Kidney epithelial cell (primary cell): ENCODE measurements at regions not wholly inside any gene's neighbourhood (a gene's known extent, or its start where the extent isn't known, plus 50 kb on each side); places are given as distances from the start of the nearest gene placed in this dataset.

Source experiments
- DNase-seq: peaks from one replicate; pipeline ENCODE4 v3.0.0-alpha.2; 2010; ENCODE audit warnings: low read depth
- H3K27me3 ChIP-seq: 2 replicates; pipeline ENCODE4 v1.6.0; 2011; ENCODE audit warnings: low read length; ENCODE audit not compliant: control insufficient read depth, insufficient read depth
- H3K36me3 ChIP-seq: 2 replicates; pipeline ENCODE4 v1.5.1; 2011; ENCODE audit warnings: low read length; ENCODE audit not compliant: control insufficient read depth, insufficient read depth
- H3K4me3 ChIP-seq: 2 replicates; pipeline ENCODE4 v1.5.1; 2011; ENCODE audit warnings: low read depth, mild to moderate bottlenecking, control low read depth, low read length
- TF ChIP-seq, protein P1 (sequence below): IDR thresholded peaks from 2 replicates; pipeline ENCODE4 v1.5.1; 2011; ENCODE audit warnings: mild to moderate bottlenecking, moderate library complexity, low read length, control low read depth, inconsistent platforms; ENCODE audit not compliant: insufficient read depth, poor library complexity, severe bottlenecking

DNA sequence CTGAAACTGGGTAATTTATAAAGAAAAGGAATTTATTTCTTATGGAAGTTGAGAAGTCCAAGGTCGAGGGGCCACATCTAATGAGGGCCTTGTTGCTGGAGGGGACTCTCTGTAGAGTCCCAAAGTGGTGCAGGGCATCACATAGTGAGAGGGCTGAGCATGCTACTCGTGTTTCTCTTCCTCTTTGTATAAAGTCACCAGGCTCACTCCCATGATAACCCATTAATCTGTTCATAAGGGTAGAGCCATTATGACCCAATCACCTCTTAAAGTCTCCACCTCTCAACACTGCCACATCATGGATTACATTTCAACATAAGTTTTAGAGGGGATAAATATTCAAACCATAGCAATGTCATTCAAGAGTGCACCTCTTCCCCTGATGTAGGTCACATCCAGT is 79.1 kb upstream of the ATP2B1 start:
- H3K27me3 ChIP-seq, result no peaks in the 10 kb centered on the region
- TF ChIP-seq, protein P1, sequence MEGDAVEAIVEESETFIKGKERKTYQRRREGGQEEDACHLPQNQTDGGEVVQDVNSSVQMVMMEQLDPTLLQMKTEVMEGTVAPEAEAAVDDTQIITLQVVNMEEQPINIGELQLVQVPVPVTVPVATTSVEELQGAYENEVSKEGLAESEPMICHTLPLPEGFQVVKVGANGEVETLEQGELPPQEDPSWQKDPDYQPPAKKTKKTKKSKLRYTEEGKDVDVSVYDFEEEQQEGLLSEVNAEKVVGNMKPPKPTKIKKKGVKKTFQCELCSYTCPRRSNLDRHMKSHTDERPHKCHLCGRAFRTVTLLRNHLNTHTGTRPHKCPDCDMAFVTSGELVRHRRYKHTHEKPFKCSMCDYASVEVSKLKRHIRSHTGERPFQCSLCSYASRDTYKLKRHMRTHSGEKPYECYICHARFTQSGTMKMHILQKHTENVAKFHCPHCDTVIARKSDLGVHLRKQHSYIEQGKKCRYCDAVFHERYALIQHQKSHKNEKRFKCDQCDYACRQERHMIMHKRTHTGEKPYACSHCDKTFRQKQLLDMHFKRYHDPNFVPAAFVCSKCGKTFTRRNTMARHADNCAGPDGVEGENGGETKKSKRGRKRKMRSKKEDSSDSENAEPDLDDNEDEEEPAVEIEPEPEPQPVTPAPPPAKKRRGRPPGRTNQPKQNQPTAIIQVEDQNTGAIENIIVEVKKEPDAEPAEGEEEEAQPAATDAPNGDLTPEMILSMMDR, result no peak
- H3K4me3 ChIP-seq, result no peak overlapping the region
- DNase-seq, result no peak
- H3K36me3 ChIP-seq, result no peaks in the 10 kb centered on the region

DNA sequence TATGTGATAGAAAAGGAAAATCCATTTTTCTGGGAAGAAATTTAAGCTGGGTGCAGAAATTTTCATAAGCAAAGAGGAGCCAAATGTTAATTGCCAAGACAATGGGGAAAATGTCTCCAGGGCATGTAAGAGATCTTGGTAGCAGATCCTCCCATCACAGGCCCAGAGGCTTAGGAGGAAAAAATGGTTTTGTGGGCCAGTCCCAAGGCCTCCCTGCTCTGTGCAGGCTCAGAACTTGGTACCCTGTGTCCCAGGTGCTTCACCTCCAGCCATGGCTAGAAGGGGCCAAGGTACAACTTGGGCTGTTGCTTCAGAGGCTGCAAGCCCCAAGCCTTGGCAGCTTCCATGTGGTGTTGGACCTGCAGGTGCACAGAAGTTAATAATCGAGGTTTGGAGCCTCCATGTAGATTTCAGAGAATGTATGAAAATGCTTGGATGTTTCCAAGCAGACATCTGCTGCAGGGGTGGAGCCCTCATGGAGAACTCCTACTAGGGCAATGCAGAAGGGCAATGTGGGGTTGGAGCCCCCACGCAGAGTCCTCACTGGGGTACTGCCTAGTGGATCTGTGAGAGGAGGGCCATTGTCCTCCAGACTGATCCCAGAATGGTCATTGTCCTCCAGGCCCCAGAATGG is 77.7 kb upstream of the ATP2B1 start:
- Histone ChIP-seq H3K27me3 (no peaks in the 10 kb centered on the region), H3K4me3 (no peak overlapping the region), H3K36me3 (no peaks in the 10 kb centered on the region)
- DNase-seq, result no peak
- TF ChIP-seq, protein P1, result no peak

DNA sequence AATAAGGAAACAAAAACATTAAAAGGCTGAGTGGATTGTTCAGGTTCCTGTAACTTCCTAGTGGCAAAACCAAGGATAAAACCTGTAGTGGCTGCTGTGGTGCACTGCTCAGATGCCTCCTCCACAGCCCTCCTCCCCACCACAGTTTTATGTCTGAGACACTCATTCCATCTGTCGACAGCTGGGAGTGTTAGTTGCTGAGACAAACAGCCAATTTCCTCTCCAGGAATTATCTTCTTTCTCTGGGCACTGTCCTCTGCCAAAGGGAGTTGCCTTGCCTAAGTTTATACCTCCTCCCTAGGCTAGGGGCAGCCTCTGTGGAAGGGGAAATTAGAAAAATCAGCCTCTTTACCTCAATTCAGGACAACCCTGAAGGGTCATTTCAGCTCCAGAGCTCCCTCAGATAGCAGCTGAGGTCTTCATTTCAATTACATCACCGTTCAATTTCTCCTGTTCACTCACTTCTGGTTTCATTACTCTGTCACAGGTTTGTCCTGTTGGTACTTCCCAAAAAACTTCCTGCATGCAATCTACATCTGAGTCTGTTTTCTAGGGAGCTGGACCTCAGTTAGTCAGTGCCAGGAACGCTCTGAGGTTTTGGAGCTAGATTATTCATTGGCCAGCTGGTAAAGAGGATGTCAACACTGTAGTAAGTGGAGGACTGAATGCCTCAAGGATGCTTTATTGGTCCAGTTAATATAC is 74.9 kb upstream of the ATP2B1 start:
- no peaks in the 10 kb centered on the region for H3K27me3 ChIP-seq
- TF ChIP-seq, protein P1, result no peak
- no peak overlapping the region for H3K4me3 ChIP-seq
- no peaks in the 10 kb centered on the region for H3K36me3 ChIP-seq
- no peak for DNase-seq

DNA sequence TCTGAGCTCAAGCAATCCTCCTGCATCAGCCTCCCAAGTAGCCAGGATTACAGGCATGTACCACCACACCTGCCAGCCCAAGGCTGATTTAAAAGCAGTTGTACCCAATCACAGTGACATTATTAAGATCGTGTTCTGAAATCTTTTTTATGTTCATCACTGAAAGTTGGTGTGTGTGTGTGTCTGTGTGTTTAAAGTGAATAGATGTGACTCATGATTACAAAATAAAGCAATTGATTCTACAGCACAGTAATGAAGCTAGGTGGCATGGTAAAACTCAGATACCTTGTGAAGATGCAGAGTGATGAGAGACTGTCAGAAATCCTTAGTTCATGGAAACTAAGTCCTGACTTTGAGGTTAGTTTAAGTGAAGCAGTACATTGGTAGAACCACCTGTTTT is 74.2 kb upstream of the ATP2B1 start:
- TF ChIP-seq, protein P1, result no peak
- Histone ChIP-seq H3K27me3 (no peaks in the 10 kb centered on the region), H3K4me3 (no peak overlapping the region), H3K36me3 (no peaks in the 10 kb centered on the region)
- no peak for DNase-seq

DNA sequence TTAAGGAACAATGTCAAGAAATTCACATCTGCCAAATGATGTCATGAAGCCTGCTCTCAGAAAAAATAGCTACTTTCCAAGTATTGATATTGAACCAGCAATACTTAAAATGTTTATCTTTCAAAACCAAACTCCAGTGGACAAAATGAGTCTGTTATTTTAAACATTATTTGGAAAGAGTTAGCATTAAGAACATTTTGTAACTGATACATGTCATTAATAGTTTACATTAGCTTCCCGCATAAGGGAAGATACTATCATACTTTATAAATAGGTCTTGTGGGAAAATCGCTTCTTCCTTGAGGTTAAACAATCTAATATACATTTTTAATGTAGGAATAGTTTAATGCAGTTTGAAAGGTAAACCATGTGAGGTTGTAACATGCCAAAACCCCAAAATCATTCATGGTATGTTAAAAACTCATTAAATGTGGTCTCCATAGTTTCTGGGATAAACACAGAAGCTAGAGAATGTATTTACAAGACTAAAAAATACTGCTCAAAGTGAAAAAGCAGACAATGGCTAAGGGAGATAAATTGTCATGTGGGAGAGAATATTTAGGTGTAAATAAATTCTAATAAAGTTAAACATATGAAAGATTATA is 73.4 kb upstream of the ATP2B1 start:
- no peak for DNase-seq
- no peaks in the 10 kb centered on the region for H3K36me3 ChIP-seq
- no peaks in the 10 kb centered on the region for H3K27me3 ChIP-seq
- H3K4me3 ChIP-seq, result no peak overlapping the region
- TF ChIP-seq, protein P1, result no peak

DNA sequence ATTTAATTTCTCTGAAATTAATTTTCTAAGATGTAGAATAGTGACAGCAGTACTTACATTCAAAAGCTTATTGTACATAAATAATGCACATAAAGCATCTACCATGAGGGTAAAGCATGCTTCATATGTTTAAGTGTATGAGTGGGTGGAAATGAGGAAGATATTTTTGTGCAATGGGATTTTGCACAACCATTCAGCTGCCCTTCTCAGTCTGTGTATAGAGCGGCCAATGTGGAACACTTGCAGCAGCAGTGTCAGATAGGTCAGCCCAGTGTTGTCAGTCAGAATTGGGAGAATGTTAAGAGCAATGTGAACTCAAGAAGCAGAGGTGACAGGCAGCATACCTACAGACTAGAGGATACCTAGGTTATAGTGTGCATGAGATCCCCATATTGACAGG is 72.5 kb upstream of the ATP2B1 start:
- Histone ChIP-seq H3K27me3 (no peaks in the 10 kb centered on the region), H3K36me3 (no peaks in the 10 kb centered on the region), H3K4me3 (no peak overlapping the region)
- TF ChIP-seq, protein P1, result no peak
- no peak for DNase-seq
